HepG2 (cell line): ENCODE measurements at regions not wholly inside any gene's neighbourhood (a gene's known extent, or its start where the extent isn't known, plus 50 kb on each side); places are given as distances from the start of the nearest gene placed in this dataset.

Experiments
- ATAC-seq: fragments of 200-7000 bp; cut with Tn5 transposase; 3 replicates; pipeline ENCODE4 v1.9.1; 2020; ENCODE audit warnings: mild to moderate bottlenecking, moderate library complexity
- BruUV-seq: library from RNA; stranded (reverse); fragments of 400-500 nt; replicated peaks from 2 replicates; lab custom pipeline; 2021; lab: Mats Ljungman, UMichigan
- CTCF ChIA-PET: fragments of 300-600 bp; formaldehyde crosslinking; extraction: SDS; loops from one replicate; lab custom pipeline; 2021; ENCODE audit warnings: low total read pairs, inconsistent platforms, low intra/inter-chr PET ratio; lab: Yijun Ruan, JAX
- POLR2A ChIA-PET: fragments of 350-600 bp; sonication (Branson Sonifier 250); formaldehyde crosslinking; loops from one replicate; lab custom pipeline; 2020; ENCODE audit warnings: antibody characterized with exemption, inconsistent platforms; lab: Yijun Ruan, JAX
- DNase-seq: peaks from one replicate; pipeline ENCODE4 v3.0.0-alpha.2; 2015; ENCODE audit warnings: low spot score
- FAIRE-seq: peaks from 3 replicates; lab custom pipeline; 2011; peaks lifted over from hg19 to GRCh38; lab: Jason Lieb, UNC
- H2AFZ ChIP-seq: one replicate; pipeline ENCODE4 v1.6.1; 2011; ENCODE audit warnings: low read length, inconsistent platforms
- H3K27ac ChIP-seq: fragments of 300-600 bp; 3 replicates; pipeline ENCODE4 v1.8.0; 2011; ENCODE audit warnings: mixed run types, mild to moderate bottlenecking, mixed read lengths, low read length, inconsistent platforms; ENCODE audit not compliant: insufficient read depth; ENCODE audit errors: extremely low read length
- H3K27me3 ChIP-seq, 2 experiments: fragments of 200-600 bp in 1 of 2; 2 replicates in 1 of 2; 3 replicates in 1 of 2; pipeline versions ENCODE4 v1.6.0 to v1.8.0; 2011; ENCODE audit warnings: low read length in 2 of 2, mild to moderate bottlenecking in 2 of 2, moderate library complexity in 2 of 2, inconsistent platforms in 1 of 2; ENCODE audit not compliant: insufficient read depth in 2 of 2, control insufficient read depth in 1 of 2
- H3K36me3 ChIP-seq, 2 experiments: fragments of 200-600 bp in 1 of 2; replicated peaks in 1 of 2; 2 replicates in 1 of 2; 3 replicates in 1 of 2; pipeline versions ENCODE4 v1.5.1 to v1.8.0; 2011; ENCODE audit warnings: low read length in 2 of 2, inconsistent platforms in 1 of 2; ENCODE audit not compliant: insufficient read depth in 2 of 2, control insufficient read depth in 1 of 2
- H3K4me1 ChIP-seq: 2 replicates; pipeline ENCODE4 v1.5.1; 2012; ENCODE audit warnings: low read length, inconsistent platforms; ENCODE audit not compliant: insufficient read depth
- H3K4me2 ChIP-seq: 2 replicates; pipeline ENCODE4 v1.6.0; 2011; ENCODE audit warnings: low read depth, low read length, inconsistent platforms
- H3K4me3 ChIP-seq, 3 experiments: fragments of 200-600 bp in 1 of 3; sonication (generic), shearing (Covaris generic) in 1 of 3; replicated peaks in 1 of 3; 2 replicates each; pipeline ENCODE4 v1.5.1; 2011 to 2016; ENCODE audit warnings: low read length in 3 of 3, inconsistent platforms in 2 of 3, low read depth in 2 of 3, mild to moderate bottlenecking in 2 of 3, control low read depth in 1 of 3, mixed read lengths in 1 of 3; ENCODE audit not compliant: insufficient read depth in 1 of 3
- H3K79me2 ChIP-seq: one replicate; pipeline ENCODE4 v1.6.1; 2011; ENCODE audit warnings: low read length, inconsistent platforms; ENCODE audit not compliant: insufficient read depth
- H3K9ac ChIP-seq: 2 replicates; pipeline ENCODE4 v1.6.0; 2011; ENCODE audit warnings: mild to moderate bottlenecking, low read depth, low read length, inconsistent platforms; ENCODE audit not compliant: insufficient read depth
- H3K9me3 ChIP-seq: 2 replicates; pipeline ENCODE4 v1.5.1; 2012; ENCODE audit warnings: mild to moderate bottlenecking, low read length
- H4K20me1 ChIP-seq: 2 replicates; pipeline ENCODE4 v1.6.0; 2011; ENCODE audit warnings: inconsistent platforms, mild to moderate bottlenecking, low read length, moderate library complexity; ENCODE audit not compliant: insufficient read depth
- FOXP1 ChIP-seq, 2 experiments: fragments of 450-650 bp in 1 of 2; IDR thresholded peaks; 2 replicates each; pipeline ENCODE4 v1.6.1; 2017 to 2018; ENCODE audit warnings: antibody characterized with exemption in 1 of 2
- JARID2 ChIP-seq: sonication (generic); formaldehyde crosslinking; IDR thresholded peaks from 2 replicates; pipeline ENCODE4 v1.8.1; 2023; ENCODE audit warnings: missing genetic modification reagents, inconsistent platforms; ENCODE audit not compliant: insufficient replicate concordance
- MBNL3 ChIP-seq: fragments of 250-450 bp; sonication (Bioruptor Pico); conservative IDR thresholded peaks from 2 replicates; pipeline ENCODE4 v1.8.0; 2022; ENCODE audit warnings: mild to moderate bottlenecking, inconsistent platforms
- POLR2AphosphoS5 ChIP-seq: IDR thresholded peaks from 2 replicates; pipeline ENCODE4 v1.6.1; 2012; ENCODE audit warnings: low read depth, low read length
- WGBS: methylation state at CpG from one replicate; pipeline ENCODE4 v1.1.6; 2017; ENCODE audit warnings: low lambda C conversion rate; 5-methylcytosine and 5-hydroxymethylcytosine counted together
- in situ Hi-C: cut with HindIII; loops from 2 replicates; pipeline ENCODE4 v1.10.0; 2017; ENCODE audit warnings: low pct_unique_long_range_greater_than_20kb; ENCODE audit not compliant: extremely low pct_ligation_motif_present
- intact Hi-C: fragments of 100-400 bp; cut with micrococcal nuclease; formaldehyde crosslinking; loops from one replicate; pipeline ENCODE4 v1.10.0; 2022; ENCODE audit not compliant: unreplicated experiment
- TF ChIP-seq, protein P1 (sequence below): sonication (generic); formaldehyde crosslinking; IDR thresholded peaks from 2 replicates; pipeline ENCODE4 v1.5.0; 2020; ENCODE audit warnings: mild to moderate bottlenecking, missing genetic modification reagents, moderate library complexity

GRCh38 chr13:109276261-109276660, 510.1 kb downstream of the IRS2 start (continued):
- TF ChIP-seq MBNL3 (CRISPR knock-in tag) (no peak), FOXP1 (IDR thresholded peaks at IDR 0.05) (no peak), FOXP1 (CRISPR knock-in tag; IDR thresholded peaks at IDR 0.05) (no peak), JARID2 (CRISPR knock-in tag) (no peak)

- no peaks in the 10 kb centered on the region for H4K20me1 ChIP-seq
- WGBS, result 16% methylated on average over 5 of the region's 5 CpGs
- H3K4me3 ChIP-seq, result no peak overlapping the region
- BruUV-seq, result no TSS peak
- intact Hi-C loops, result no loop called here
- no peaks in the 10 kb centered on the region for H3K27me3 ChIP-seq
- DNase-seq (no peak), FAIRE-seq (no peak), ATAC-seq (peak; percentile 40; the same call in 1 of the 3 replicates)
- no peaks in the 10 kb centered on the region for H3K79me2 ChIP-seq
- H2AFZ ChIP-seq, result no peak overlapping the region
- POLR2A ChIA-PET, result no interaction called here
- H3K36me3 ChIP-seq, result no peaks in the 10 kb centered on the region
- no peak overlapping the region for H3K27ac ChIP-seq
- H3K4me1 ChIP-seq, result no peaks in the 10 kb centered on the region
- peaks cover 17% of the 10 kb centered on the region for H3K9me3 ChIP-seq
- H3K9ac ChIP-seq, result no peak overlapping the region
- TF ChIP-seq, protein P1, sequence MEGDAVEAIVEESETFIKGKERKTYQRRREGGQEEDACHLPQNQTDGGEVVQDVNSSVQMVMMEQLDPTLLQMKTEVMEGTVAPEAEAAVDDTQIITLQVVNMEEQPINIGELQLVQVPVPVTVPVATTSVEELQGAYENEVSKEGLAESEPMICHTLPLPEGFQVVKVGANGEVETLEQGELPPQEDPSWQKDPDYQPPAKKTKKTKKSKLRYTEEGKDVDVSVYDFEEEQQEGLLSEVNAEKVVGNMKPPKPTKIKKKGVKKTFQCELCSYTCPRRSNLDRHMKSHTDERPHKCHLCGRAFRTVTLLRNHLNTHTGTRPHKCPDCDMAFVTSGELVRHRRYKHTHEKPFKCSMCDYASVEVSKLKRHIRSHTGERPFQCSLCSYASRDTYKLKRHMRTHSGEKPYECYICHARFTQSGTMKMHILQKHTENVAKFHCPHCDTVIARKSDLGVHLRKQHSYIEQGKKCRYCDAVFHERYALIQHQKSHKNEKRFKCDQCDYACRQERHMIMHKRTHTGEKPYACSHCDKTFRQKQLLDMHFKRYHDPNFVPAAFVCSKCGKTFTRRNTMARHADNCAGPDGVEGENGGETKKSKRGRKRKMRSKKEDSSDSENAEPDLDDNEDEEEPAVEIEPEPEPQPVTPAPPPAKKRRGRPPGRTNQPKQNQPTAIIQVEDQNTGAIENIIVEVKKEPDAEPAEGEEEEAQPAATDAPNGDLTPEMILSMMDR (CRISPR knock-in tag), result peak; percentile 22; the same call in 1 of the 2 replicates
- no peak for TF ChIP-seq POLR2AphosphoS5
- TF ChIP-seq, all 625 proteins: peak for 1
- H3K4me2 ChIP-seq, result no peak overlapping the region
- in situ Hi-C loops, result no loop called here
- CTCF ChIA-PET, result no interaction called here
Observed at GRCh38 chr13:109275852-109276251, 510.5 kb downstream of the IRS2 start.
